CD4-positive, alpha-beta T cell treated with Interleukin-10 for 1 hour (primary cell): ENCODE measurements at regions not wholly inside any gene's neighbourhood (a gene's known extent, or its start where the extent isn't known, plus 50 kb on each side); places are given as distances from the start of the nearest gene placed in this dataset.
A peak's percentile ranks its signal among the peaks of the same experiment; 100 is the strongest.

ENCODE experiments used
- DNase-seq: peaks from one replicate; pipeline ENCODE4 v3.0.0-alpha.2; 2020

DNA sequence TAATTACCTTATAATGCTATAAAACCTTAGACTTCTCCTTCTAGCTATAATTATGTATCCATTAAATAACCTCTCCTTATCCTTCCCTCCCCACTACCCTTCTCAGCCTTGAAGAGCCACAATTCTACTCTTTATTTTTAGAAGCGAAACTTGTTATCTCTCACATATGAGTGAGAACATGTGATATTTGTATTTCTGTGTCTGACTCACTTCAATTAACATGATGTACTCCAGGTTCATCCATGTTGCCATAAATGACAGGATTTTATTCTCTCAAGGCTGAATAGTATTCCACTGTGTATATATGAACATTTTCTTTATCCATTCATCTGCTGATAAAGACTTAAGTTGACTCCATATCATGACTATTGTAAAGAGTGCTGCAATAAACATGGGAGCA lies 485.6 kb downstream of the FLRT2 start:
- no peak for DNase-seq

DNA sequence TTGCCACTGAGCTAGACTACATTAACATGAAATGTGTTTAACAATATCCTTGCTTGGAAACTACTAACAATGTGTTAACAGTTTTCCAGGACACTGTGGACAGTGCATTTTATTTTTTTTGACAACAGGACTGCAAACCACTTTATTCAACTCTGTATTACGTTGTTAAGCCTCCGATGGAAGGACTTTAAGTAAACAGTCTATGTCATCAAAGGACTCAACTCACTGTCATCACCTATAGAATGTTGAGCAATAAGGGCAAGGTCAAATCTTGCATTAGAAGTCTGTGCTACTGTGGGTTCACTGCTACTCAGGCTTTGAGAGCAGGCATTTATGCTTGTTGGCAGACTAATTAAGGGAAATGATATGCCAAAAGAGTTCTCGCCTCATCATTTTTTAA lies 483.7 kb downstream of the FLRT2 start:
- DNase-seq, result no peak

DNA sequence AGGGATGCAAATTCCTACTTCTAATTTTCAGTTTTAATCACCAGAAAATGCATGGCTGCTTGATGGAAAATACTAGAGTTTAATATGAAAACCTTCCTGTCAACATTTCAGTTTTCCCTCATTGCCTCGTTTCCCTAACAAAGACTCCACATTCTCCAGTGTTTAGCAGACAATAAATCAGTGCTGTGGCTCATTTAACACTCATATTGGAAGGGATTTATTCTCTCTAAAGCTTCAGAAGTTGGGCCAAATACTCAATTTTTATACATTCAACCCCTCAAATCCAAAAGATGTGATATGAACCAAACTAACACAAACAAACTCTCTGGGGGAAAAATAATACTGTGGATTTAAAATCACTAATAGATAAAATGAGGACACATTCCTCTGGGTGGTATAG lies 482.5 kb downstream of the FLRT2 start:
- DNase-seq, result no peak

DNA sequence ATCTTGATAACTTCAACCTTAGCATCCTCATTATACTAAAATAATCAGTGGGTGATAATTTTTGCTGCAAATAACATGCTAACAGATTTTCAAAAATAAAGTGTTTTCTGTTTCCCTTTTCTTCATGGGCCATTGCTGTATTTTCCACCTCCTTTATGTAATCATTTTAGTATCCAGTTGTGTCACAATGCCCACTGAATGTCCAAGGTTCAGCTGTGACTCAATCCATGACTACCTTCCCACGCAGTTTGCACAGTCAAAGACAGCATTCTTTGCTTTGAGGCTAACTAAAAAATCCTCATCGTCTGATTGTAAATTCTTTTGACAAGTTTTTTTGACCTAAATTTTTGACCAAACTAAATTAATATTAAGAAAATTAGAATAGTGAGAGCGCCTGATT lies 474.1 kb downstream of the FLRT2 start:
- DNase-seq, result no peak

DNA sequence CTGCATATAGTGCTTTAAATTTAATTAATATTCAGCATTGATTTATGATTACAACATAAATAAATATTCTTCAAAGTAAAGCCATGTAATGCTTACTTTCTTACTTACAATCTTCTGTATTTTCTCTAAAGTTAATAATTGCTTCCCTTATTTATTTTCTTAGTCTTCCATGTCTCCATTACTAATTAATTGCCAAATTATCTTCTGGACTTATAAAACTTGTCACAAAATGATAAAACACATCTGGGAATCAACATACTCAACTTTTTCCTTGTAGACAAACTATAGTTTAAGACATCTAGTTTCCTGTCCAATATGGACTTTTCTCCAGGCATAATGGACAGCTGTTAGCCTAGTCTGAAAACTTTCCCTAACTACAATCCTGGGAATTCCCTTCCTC lies 466.6 kb downstream of the FLRT2 start:
- DNase-seq, result no peak

DNA sequence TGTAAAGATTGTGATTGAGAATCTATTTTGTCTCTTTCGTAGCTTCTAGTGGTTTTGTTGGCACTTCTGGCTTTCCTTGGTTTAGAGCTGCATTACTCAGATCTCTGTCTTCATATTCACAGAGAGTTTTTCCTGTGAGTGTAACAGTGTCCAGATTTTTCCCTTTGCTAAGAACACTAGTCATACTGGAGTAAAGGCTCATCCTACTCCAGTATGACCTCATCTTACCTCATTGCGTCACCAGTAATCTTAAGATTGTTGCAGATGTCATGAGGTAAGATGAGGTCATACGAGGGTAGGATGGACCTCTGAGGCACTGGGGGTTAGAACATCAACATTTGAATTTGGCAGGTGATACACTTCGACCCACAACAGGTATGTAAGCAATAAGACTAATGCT lies 461.2 kb downstream of the FLRT2 start:
- DNase-seq, result no peak

DNA sequence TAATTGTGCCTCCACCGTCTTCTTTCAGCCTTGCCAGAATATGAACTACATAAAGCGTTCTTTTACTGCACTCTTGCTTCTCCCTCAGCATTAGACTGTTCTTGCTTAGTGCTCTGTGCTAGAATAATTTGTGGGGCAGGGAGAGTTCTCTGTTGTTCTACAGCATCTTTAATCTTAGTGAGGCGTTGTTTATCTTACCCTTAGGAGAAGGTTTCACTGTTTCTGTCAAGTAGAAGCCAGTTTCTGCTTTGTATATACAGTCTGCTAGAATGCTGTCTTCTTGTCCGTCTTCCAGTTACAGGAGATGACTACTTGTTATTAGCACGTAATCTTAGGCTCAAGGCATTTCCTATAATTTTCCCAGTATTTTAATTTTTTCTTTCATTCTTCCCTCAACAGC lies 458.0 kb downstream of the FLRT2 start:
- no peak for DNase-seq

DNA sequence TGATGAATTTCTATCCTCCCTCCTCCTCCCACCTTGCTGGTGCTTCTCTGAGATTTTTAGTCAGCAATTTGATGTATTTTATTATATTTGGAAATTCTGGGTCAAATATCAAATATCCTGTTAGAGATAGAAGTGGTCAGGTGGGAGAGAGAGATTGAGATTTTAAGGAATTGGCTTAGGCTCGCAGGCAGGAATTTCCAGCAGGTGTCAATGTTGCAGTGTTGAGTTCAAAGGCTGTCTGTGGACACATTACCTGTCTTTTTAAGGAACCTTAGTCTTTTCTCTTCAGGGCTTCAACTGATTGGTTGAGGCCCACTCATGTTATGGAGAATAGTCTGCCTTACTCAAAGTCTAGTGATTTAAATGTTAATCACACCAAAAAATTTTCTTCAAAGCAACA lies 457.3 kb downstream of the FLRT2 start:
- no peak for DNase-seq

DNA sequence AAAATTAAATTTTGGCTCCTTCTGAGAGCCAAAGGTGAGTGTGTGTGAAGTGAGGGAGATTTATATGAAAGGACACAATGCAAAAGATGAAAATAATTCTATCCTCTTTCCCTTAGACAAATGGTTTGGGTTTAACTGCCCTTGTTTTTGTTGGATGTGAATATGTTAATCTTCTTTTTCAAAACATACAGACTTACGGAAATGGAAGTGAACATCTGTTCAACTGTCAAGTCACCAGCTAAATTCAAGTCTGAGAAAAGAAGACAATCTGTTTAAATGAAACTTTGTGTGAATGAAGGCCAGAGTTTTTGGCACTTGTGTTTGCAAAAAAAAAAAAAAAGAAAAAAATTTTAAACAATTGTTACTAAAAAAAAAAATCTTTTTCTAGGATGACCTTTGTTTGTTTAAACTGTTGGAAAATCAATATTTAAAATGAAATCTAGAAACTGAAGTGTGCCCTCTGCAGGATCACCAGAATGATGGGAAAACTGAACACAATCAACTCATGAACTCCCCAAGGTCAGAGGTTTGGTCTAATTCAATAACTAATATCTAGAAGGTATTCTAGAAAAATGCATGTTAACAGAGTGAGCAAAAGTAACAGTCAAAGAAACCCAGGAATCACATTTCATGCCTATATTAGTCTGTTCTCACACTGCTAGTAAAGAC lies 448.8 kb downstream of the FLRT2 start:
- DNase-seq, result no peak

DNA sequence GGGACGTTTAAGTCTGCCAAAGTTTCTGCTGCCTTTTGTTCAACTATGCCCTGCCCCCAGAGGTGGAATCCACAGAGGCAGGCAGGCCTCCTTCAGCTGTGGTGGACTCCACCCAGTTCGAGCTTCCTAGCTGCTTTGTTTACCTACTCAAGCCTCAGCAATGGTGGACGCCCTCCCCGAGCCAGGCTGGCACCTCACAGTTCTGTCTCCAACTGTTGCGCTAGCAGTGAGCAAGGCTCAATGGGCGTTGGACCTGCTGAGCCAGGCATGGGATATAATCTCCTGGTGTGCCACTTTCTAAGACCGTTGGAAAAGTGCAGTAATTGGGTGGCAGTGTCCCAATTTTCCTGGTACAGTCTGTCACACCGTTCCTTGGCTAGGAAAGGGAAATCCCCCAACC lies 444.7 kb downstream of the FLRT2 start:
- no peak for DNase-seq

DNA sequence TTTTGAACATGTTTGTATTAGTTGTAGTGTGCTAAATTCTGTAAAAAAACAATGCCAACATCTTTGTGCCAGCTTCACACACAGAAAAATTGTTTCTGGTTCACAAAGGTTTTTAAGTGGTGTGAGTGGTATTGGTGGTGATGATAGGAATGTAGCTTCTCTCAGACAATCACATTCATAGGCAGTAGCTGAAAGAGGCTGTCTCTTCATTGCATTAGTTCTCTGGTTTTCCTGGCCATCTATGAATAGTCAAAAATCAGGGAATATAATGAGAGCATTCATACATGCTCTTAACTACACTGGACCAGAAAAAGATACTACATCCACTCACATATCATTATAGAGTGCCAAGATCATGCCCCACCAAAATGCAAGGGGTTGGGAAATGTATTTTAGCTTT lies 433.5 kb downstream of the FLRT2 start:
- no peak for DNase-seq

DNA sequence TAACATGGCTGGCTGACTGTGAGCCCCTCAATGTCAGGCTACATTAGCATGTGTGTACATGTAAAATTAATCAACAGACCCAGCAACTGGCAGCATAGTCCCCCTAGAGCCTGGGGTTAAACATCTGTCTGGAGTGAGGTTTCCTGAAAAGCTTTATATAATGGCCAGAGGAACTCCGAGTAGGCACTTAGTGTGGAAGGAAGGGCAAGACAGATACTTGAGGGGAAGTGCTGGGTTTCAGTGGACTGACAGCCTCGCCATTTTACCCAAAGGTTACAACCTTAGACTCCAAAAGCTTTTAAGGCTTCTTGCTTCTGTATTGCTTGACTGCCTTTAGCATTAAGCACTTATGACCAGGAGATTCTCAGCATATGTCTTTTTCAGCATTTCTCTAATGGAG lies 430.8 kb downstream of the FLRT2 start:
- no peak for DNase-seq

DNA sequence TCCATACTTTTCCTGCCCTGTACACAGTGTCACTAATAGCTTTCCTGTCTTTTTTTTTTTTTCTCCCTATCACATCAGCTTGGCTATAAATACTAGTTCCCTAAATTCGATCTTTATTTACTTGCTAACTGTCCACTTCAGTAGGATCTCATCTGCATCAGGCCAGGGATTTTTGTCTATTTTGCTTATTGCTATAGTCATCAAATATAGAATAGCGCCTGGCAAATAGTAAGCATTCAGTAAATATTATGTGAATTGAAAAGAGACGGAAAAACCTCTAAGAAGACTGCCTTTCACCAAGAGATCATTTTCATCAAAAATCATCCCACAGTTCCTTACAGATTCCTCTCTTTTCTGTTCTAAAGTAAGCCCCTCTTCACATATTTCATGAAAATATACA lies 429.1 kb downstream of the FLRT2 start:
- no peak for DNase-seq

DNA sequence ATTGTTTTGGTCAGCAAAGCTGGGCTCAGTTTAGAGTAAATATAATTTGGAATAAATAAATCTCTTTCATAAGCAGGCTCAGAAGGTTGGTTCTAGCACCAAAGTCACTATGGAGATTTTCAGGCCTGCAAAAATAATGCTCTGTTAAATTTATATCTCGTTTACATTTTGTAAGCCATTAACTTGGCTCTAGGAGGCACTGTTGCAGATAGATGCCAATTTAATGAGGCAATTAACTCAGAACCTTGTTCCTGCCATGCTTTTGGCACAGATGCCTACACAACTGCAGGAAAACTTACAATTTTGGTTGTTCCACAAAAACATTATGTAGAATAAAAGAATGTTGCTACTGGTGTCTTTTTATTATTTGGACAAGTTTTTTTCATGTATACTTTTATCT lies 428.1 kb downstream of the FLRT2 start:
- DNase-seq, result no peak

DNA sequence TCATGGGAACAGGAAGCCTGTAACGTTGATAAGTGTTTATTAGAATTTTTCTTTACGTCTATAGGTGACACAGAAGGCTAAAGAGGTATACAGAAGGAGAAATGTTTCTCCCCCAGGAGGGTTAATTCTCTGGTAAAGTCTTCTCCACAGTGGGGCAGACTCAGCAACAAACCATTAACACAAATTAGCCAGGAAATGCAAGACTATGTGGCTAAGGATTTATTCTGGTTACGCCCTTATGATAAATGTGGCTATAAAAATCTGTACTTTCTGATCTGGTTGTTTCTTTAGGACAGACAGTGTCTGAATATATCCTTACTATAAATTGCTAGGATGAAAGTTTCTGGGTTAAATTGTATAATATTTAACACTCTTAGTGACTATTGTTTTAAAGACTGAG lies 423.3 kb downstream of the FLRT2 start:
- no peak for DNase-seq

DNA sequence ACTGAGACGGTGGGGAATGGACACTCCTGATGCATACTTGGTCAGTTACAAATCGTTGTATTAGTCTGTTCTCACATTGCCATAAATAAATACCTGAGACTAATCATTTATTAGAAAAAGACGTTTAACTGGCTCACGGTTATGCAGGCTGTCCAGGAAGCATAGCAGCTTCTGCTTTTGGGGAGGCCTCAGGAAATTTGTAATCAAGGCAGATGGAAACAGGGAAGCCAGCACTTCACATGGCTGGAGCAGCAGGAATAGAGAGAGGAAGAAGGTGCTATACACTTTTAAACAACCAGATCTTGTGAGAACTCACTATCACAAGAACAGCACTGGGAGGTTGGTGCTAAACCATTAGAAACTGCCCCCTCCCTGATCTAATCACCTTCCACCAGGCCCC lies 418.2 kb downstream of the FLRT2 start:
- DNase-seq, result no peak

DNA sequence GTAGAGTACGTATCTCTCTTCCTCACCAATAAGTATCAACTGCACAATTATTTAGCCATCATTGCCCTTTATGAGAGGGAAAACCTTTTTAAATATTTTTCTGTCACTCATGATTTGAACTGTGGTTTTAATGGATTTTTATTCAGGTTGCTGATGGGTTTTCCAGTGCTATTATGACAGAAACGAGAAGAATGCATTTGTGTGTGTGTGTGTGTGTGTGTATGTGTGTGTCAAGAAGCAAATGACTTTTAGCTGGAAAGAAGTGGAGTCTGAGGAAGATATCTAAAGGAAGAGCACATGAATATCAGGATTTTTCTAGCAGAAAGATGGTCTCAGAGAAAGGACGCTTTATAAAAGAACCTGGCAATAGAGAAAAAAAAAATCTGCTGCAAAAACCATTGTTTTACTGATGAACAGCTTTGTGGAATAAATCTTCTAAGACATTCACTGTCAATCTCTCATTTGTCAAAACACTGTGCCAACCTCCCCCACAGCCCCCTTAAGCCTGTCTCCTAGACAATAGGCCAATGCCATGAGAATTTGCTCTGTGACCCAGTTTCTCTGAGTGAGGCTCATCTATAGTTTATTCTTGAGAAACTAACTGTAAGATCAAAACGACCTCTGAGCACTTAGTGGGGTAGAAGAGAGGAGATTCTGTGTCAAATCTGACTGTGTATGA lies 417.7 kb downstream of the FLRT2 start:
- no peak for DNase-seq

DNA sequence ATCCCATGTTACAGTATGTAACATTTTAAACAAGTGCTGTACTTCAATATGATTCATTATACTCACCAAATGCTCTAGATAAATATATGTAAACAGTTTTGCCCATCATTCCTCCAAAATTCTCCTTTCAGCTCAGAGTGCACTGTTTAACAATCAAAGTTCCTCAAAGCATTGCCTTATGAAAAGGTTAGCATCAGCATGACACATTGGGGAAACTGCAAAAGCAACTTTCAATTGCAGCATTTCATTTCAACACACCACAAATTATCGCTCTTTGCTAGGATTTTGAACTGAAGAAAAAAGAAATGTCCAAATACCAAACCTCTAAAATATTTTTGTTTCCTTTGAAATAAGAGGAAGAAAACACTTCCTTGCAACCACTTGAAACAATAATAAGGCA lies 413.2 kb downstream of the FLRT2 start:
- DNase-seq, result no peak

DNA sequence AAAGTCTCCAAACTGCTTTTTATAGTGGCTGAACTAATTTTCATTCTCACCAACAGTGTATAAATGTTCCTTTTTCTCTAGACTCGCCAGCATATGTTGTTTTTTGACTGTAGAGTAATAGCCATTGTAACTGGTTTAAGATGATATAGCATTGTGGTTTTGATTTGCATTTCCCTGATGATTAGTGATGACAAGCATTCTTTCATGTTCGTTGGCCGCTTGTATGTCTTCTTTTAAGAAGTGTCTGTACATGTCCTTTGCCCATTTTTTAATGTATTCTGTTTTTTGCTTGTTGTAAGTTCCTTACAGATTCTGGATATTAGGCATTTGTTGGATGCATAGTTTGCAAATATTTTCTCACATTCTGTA lies 404.9 kb downstream of the FLRT2 start:
- peak; percentile 39 for DNase-seq

DNA sequence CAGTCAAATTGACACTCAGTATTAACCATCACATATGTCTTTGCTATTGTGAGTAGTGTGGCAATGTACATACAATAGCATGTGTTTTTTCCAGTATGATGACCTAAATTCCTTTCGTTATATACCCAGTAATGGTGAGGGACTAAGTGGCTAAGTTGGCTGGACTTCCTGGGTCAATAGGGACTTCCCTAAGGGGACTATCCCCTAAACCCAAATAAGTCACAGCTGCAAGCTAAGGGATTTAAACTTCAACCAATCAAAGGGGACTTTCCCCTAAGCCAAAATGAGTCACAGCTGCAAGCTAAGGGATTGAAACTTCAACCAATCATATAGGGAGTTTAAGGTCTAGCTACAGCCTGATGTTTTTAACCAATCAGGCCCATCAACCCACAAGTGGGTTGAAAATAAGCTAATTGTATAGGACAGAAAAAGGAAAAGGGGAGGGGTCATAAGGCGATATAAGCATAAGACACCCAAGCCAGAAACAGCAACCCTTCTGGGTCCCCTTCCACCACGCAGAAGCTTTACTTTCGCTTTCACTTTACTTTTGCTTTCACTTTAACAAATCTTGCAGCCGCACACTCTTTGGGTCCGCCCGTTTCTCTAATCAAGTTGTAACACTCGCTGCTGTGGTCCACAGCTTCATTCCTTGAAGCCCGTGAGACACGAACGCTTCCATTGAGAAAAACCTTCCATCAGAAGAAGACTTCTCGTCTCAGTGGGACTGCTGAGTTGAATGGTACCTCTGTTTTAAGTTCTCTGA lies 404.4 kb downstream of the FLRT2 start:
- DNase-seq, result peak; percentile 90

DNA sequence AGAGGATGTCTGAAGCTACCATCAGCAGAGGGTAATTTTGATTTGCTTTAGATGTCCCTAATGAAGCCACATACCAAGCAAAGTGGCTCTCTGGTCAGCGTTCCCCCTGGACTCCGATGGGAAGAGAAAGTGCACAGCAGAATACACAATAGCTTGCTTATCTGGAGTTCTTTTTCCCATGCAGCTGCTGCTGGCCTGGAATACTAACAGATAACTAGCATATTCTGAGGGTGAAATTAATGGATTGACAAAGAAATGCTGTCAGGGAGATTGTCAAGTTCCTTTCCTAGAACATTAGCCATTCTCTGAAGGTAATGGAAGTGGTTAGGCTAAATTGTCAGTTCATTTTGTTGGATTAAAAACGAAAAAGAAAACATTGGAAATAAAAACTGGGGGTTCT lies 391.3 kb downstream of the FLRT2 start:
- no peak for DNase-seq

DNA sequence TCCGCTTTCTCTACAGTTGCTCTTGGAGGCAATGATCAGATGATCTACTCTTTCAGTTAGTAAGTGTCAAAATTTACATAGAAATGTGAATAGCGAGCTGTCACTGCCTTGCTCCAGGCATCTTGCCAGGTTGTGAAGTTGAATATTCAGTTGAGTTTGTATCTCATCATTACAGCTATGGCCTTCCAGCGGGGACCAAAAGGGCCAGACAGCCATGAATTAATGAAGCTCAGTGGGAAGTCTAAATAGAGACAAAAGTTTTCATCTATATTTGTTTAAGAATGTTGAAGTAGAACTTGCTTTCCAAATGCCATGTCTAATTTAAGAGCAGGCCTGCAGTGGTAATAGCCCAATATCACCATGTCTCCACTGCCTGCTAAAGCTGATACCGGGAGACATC lies 387.8 kb downstream of the FLRT2 start:
- no peak for DNase-seq

DNA sequence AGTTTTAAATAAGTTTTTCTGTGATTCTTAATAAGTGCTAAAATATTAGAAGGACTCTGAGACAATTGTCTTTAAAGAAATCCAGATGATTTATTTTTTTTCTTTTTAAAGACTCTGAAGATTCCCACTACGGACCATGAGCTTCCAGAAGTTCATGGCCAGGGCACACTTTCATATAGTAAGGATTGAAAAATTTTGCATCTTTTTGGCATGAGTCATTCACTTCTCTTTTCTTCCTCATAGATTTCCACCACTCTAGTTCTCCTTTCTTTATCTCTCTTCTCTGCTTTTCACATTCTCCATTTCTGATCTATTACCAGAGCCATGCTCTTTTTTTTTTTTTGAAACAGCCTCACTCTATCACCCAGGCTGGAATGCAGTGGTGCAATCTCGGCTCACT lies 385.8 kb downstream of the FLRT2 start:
- DNase-seq, result no peak

DNA sequence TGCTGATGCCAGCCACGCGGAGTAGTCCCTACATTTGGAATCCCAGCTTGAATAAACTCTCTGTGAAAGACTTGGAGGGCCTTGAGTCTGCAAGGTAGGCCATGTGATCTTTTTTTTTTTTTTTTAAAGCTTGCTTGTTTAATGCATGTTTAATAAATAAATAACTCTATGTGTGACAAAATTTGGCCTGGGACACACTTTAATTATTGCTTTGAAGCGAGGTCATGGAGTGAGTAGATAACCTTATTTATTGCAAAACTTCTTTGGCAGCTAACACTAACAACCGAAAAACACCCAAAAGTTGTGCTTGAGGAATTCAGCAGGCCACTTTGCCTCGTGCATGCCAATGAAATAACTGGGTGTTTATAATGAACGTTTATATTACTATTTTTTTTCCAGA lies 382.2 kb downstream of the FLRT2 start:
- DNase-seq, result no peak

DNA sequence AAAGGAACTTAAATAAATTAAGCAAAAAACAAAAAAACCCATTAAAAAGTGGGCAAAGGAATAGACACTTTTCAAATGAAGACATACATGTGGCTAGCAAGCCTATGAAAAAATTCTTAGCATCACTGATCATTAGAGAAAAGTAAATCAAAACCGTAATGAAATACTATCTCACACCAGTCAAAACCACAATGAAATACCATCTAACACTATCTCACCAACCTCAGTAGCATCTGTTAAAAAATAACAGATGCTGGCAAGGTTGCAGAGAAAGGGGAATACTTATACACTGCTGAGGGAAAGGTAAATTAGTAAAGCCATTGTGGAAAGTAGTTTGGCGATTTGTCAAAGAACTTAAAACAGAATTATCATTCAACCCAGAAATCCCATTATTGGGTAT lies 381.1 kb downstream of the FLRT2 start:
- DNase-seq, result no peak
